OCI-LY3 (cell line): ENCODE measurements at regions not wholly inside any gene's neighbourhood (a gene's known extent, or its start where the extent isn't known, plus 50 kb on each side); places are given as distances from the start of the nearest gene placed in this dataset.
A peak's percentile ranks its signal among the peaks of the same experiment; 100 is the strongest.

Experiments
- H2AFZ ChIP-seq: fragments of 200-600, 300-600 bp; shearing (Covaris generic); 2 replicates; pipeline ENCODE4 v1.6.0; 2014; ENCODE audit warnings: antibody characterized with exemption, low read depth, low read length
- H3K27ac ChIP-seq: fragments of 200-600, 300-600 bp; sonication (generic); 2 replicates; pipeline ENCODE4 v1.5.1; 2014; ENCODE audit warnings: mild to moderate bottlenecking, low read length, moderate library complexity, mixed read lengths
- H3K27me3 ChIP-seq: fragments of 200-600, 300-600 bp; sonication (generic); 2 replicates; pipeline ENCODE4 v1.6.1; 2014; ENCODE audit warnings: low read depth, low read length, mixed read lengths
- H3K36me3 ChIP-seq: fragments of 200-600, 300-600 bp; sonication (generic); replicated peaks from 2 replicates; pipeline ENCODE3; 2014; ENCODE audit warnings: low read depth, low read length, mixed read lengths
- H3K4me1 ChIP-seq: fragments of 300-600, 200-600 bp; sonication (generic); 2 replicates; pipeline ENCODE4 v1.6.1; 2014; ENCODE audit warnings: low read length, mixed read lengths
- H3K4me2 ChIP-seq: fragments of 200-600, 300-600 bp; sonication (generic); 2 replicates; pipeline ENCODE4 v1.6.1; 2014; ENCODE audit warnings: low read length, mixed read lengths
- H3K4me3 ChIP-seq: fragments of 300-600, 200-600 bp; sonication (generic); 2 replicates; pipeline ENCODE4 v1.5.1; 2014; ENCODE audit warnings: antibody characterized with exemption, mild to moderate bottlenecking, low read length, moderate library complexity
- H3K79me2 ChIP-seq: fragments of 300-600, 200-600 bp; shearing (Covaris generic); 2 replicates; pipeline ENCODE4 v1.6.1; 2014; ENCODE audit warnings: mild to moderate bottlenecking, low read length, mixed read lengths
- H3K9ac ChIP-seq: fragments of 300-600, 200-600 bp; shearing (Covaris generic); 2 replicates; pipeline ENCODE4 v1.6.0; 2014; ENCODE audit warnings: mild to moderate bottlenecking, low read length, moderate library complexity
- H3K9me3 ChIP-seq: fragments of 200-600, 300-600 bp; shearing (Covaris generic); 2 replicates; pipeline ENCODE4 v1.6.1; 2014; ENCODE audit warnings: low read length, mixed read lengths; ENCODE audit not compliant: insufficient read depth
- H4K20me1 ChIP-seq: fragments of 200-600, 300-600 bp; sonication (generic); 2 replicates; pipeline ENCODE4 v1.6.1; 2016; ENCODE audit warnings: low read length, mixed read lengths; ENCODE audit not compliant: insufficient read depth
- EZH2phosphoT487 ChIP-seq: fragments of 200-600 bp; shearing (Covaris generic); IDR thresholded peaks from 2 replicates; pipeline ENCODE4 v1.6.1; 2018; ENCODE audit warnings: antibody characterized with exemption, mixed run types, low read depth
- TF ChIP-seq, protein P1 (sequence below): fragments of 200-600, 300-600 bp; sonication (generic); IDR thresholded peaks from 2 replicates; pipeline ENCODE4 v1.5.1; 2014; ENCODE audit warnings: antibody characterized with exemption, low read length, low read depth

DNA sequence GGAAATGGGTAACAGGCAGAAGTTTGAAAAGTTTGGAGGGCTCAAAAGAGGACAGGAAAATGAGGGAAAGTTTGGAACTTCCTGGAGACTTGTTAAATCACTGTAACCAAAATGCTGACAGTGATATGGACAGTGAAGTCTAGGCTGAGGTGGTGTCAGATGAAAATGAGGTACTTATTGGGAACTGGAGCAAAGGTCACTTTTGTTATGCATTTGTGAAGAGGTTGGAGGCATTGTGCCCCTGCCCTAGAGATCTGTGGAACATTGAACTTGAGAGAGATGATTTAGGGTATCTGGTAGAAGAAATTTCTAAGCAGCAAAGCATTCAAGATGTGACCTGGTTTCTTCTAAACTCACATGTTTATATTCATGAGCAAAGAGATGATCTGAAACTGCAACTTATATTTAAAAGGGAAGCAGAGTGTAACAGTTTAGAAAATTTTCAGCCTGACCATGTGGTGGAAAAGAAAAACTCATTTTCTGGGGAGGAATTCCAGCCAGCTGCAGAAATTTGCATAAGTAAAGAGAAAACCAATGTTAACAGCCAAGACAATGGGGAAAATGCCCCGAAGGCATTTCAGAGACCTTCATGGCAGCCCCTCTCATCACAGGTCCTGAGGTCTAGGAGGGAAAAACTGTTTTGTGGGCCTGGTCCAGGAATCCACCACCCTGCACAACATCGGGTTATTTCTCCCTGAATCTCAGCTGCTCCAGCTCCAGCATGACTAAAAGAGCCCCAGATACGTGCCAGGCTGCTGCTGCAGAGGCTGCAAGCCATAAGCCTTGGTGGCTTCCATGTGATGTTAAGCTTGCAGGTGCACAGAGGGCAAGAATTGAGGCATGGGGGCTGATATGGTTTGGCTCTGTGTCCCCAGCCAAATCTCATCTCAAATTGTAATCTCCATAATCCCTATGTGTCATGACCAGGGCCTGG is 632.5 kb upstream of the GNPDA2 start:
- H3K36me3 ChIP-seq, result no peaks in the 10 kb centered on the region
- no peaks in the 10 kb centered on the region for H3K9me3 ChIP-seq
- peaks cover 16% of the 10 kb centered on the region for H3K4me1 ChIP-seq
- H2AFZ ChIP-seq, result peak overlapping the region; percentile 22; the same call in 1 of the 2 replicates
- TF ChIP-seq, protein P1, sequence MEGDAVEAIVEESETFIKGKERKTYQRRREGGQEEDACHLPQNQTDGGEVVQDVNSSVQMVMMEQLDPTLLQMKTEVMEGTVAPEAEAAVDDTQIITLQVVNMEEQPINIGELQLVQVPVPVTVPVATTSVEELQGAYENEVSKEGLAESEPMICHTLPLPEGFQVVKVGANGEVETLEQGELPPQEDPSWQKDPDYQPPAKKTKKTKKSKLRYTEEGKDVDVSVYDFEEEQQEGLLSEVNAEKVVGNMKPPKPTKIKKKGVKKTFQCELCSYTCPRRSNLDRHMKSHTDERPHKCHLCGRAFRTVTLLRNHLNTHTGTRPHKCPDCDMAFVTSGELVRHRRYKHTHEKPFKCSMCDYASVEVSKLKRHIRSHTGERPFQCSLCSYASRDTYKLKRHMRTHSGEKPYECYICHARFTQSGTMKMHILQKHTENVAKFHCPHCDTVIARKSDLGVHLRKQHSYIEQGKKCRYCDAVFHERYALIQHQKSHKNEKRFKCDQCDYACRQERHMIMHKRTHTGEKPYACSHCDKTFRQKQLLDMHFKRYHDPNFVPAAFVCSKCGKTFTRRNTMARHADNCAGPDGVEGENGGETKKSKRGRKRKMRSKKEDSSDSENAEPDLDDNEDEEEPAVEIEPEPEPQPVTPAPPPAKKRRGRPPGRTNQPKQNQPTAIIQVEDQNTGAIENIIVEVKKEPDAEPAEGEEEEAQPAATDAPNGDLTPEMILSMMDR, result no peak
- TF ChIP-seq EZH2phosphoT487, result no peak
- H3K79me2 ChIP-seq, result no peaks in the 10 kb centered on the region
- H3K4me2 ChIP-seq, result peak overlapping the region; percentile 49
- H4K20me1 ChIP-seq, result no peaks in the 10 kb centered on the region
- H3K4me3 ChIP-seq, result no peak overlapping the region
- H3K27ac ChIP-seq, result peak overlapping the region; percentile 58
- no peaks in the 10 kb centered on the region for H3K27me3 ChIP-seq
- no peak overlapping the region for H3K9ac ChIP-seq

DNA sequence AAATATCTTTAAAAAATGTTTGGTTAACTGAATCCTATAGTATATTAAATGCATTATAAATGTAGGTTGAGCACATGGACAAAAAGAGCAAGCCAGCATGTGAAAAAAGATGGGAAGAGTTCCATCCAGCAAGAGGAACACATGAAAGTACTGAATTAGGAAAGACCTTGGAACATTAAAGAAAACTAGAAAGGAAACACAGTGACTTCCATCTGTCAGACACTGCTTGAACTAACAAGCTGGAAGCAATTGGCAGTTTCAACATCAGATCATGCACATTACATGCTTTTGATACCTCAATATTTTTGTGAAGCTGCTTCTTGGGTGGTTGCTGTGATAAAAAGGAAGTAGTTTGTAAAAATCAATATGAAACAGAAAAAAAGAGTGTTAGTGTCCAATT is 626.8 kb upstream of the GNPDA2 start:
- Histone ChIP-seq H3K9me3 (no peaks in the 10 kb centered on the region), H2AFZ (no peak overlapping the region), H4K20me1 (no peaks in the 10 kb centered on the region), H3K36me3 (no peaks in the 10 kb centered on the region), H3K9ac (no peak overlapping the region), H3K79me2 (no peaks in the 10 kb centered on the region), H3K27ac (no peak overlapping the region), H3K4me3 (no peak overlapping the region), H3K4me2 (no peak overlapping the region), H3K27me3 (no peaks in the 10 kb centered on the region), H3K4me1 (peaks cover 8% of the 10 kb centered on the region)
- TF ChIP-seq, protein P1, result no peak
- no peak for TF ChIP-seq EZH2phosphoT487

DNA sequence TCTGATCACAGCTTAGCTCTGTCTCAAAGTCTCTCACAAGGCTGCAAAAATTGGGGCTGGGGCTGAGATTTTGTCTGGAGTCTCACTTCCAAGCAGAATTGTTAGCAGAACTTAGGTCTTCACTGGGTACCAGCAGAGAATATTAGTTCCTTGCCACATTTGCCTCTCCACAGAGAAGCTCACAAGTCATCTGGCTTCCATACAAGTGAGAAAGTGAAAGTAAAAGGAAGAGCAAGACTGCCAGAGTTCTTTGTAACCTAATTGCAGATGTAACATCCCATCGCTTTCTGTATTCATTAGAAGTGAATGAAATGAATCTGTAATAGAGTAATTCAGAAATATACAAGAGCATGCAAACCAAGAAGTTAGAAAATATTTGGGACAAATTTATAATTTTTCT is 624.1 kb upstream of the GNPDA2 start:
- Histone ChIP-seq H3K9ac (peak overlapping the region; percentile 33; the same call in 1 of the 2 replicates), H3K4me1 (peaks cover 10% of the 10 kb centered on the region; the same call in 1 of the 2 replicates), H3K4me2 (peak overlapping the region; percentile 81), H3K79me2 (no peaks in the 10 kb centered on the region), H3K27me3 (no peaks in the 10 kb centered on the region), H2AFZ (peak overlapping the region; percentile 95), H3K36me3 (no peaks in the 10 kb centered on the region), H3K9me3 (no peaks in the 10 kb centered on the region), H4K20me1 (no peaks in the 10 kb centered on the region), H3K4me3 (peak overlapping the region; percentile 49), H3K27ac (no peak overlapping the region)
- TF ChIP-seq, protein P1, result no peak
- TF ChIP-seq EZH2phosphoT487, result no peak

GRCh38 chr4:45349859-45350258 is 623.5 kb upstream of the GNPDA2 start:
- peak overlapping the region; percentile 49 for H3K4me3 ChIP-seq
- peak overlapping the region; percentile 95 for H2AFZ ChIP-seq
- no peaks in the 10 kb centered on the region for H3K36me3 ChIP-seq
- H3K9ac ChIP-seq, result no peak overlapping the region
- TF ChIP-seq EZH2phosphoT487, result no peak
- TF ChIP-seq, protein P1, result no peak
- H3K4me2 ChIP-seq, result peak overlapping the region; percentile 81
- H3K79me2 ChIP-seq, result no peaks in the 10 kb centered on the region
- peaks cover 11% of the 10 kb centered on the region; the same call in 1 of the 2 replicates for H3K4me1 ChIP-seq
- no peak overlapping the region for H3K27ac ChIP-seq
- no peaks in the 10 kb centered on the region for H3K27me3 ChIP-seq
- no peaks in the 10 kb centered on the region for H4K20me1 ChIP-seq
- H3K9me3 ChIP-seq, result no peaks in the 10 kb centered on the region
